ENCODE measurements at regions not wholly inside any gene's neighbourhood (a gene's known extent, or its start where the extent isn't known, plus 50 kb on each side); places are given as distances from the start of the nearest gene placed in this dataset.

DNA sequence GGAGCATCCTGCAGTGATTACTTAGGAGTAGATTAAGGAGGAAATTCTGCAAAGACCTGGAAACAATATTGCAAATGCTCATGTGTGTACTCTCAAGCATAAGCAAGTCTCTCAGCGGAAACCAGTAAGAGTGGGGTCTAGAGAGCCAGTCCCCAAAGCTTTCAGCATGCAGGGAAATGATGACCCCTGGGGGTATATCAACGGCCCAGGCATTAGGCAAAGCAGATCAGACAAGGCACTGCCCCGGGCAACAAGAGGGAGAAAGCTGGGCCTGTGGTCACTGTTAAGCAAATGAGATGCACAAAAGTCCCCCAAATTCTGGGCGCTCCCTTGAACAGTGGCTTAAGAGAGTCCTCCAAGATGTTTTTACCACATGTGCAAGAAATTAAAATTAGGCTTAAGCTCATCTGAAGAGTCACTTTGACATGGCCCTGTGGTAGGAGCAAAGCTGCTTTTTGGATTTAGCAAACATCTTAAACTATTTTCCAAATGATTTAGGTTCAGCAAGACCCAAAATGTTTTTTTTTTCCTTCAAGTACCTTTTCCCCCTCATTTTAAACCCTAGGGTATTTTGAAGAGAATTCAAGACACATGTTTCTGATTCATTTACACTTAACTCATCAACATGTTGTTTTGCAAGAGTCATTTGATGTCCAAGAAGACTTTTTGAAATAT lies 457.1 kb upstream of the TBX3 start:
- H3K4me3 ChIP-seq: no peak overlapping the region
- no peak for DNase-seq (ENCODE audit: low spot score)

DNA sequence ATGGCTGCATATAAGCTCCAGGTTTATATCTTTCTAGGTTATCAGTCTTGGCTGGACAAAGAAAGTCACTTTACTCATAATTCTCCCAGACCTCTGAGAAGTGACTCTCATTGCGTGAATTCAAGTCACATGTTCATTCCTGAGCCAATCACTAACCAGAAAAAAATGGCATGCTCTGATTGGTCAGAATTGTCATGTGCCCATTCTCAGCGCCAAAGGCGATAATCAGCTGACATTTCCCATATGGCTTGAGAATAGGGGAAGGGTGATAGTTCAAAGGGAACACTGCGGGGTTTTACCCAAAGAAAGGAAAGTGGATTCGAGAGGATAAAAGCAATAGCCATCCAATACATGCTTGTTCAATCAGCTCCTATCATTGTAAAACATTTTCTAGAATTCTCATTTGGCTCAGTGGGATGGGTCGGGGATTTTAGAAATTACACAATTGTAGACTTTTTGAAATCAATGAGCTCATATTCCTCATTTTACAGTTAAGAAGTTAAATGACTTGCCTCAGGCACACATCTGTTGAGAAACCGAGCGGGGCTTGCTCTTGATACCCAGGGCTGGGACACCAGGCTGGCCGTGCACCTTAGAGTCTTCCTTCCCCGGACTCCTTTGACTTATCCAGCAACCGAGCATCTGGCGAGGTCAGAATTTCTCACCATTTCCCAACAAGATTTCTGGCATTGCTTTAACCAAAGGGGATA lies 454.0 kb upstream of the TBX3 start:
- Histone ChIP-seq H3K4me3 (no peak overlapping the region), H3K27ac (no peak overlapping the region)
- no peak for DNase-seq (ENCODE audit: low spot score)
- TF ChIP-seq, protein P1, sequence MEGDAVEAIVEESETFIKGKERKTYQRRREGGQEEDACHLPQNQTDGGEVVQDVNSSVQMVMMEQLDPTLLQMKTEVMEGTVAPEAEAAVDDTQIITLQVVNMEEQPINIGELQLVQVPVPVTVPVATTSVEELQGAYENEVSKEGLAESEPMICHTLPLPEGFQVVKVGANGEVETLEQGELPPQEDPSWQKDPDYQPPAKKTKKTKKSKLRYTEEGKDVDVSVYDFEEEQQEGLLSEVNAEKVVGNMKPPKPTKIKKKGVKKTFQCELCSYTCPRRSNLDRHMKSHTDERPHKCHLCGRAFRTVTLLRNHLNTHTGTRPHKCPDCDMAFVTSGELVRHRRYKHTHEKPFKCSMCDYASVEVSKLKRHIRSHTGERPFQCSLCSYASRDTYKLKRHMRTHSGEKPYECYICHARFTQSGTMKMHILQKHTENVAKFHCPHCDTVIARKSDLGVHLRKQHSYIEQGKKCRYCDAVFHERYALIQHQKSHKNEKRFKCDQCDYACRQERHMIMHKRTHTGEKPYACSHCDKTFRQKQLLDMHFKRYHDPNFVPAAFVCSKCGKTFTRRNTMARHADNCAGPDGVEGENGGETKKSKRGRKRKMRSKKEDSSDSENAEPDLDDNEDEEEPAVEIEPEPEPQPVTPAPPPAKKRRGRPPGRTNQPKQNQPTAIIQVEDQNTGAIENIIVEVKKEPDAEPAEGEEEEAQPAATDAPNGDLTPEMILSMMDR (IDR thresholded peaks at IDR 0.05): no peak

More for the DNA sequence above, 457.1 kb upstream of the TBX3 start:
- TF ChIP-seq, protein P1 (IDR thresholded peaks at IDR 0.05): no peak
- no peak overlapping the region for H3K27ac ChIP-seq

DNA sequence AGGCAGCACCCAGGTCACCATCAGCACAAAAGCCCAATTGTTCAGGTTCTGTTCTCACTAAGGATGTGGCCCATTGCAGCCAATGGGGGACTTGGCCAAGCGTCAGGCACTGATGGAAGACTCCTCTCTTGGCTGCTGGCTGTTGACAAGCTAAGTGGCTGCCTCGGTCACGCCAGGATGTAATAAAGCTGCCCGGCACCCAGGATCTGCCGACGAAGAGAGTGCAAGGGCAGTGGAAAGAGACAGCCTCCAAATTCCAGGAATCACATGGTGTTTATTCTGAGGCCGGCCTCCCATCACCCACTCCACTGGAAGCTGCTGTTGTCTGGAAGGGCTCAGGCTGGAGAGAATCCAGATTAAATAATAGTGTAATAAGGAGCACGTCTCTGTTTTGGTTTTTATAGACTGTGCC lies 451.8 kb upstream of the TBX3 start:
- no peak for DNase-seq (ENCODE audit: low spot score)
- TF ChIP-seq, protein P1 (IDR thresholded peaks at IDR 0.05): no peak
- Histone ChIP-seq H3K27ac (no peak overlapping the region), H3K4me3 (peak overlapping the region; percentile 33)

DNA sequence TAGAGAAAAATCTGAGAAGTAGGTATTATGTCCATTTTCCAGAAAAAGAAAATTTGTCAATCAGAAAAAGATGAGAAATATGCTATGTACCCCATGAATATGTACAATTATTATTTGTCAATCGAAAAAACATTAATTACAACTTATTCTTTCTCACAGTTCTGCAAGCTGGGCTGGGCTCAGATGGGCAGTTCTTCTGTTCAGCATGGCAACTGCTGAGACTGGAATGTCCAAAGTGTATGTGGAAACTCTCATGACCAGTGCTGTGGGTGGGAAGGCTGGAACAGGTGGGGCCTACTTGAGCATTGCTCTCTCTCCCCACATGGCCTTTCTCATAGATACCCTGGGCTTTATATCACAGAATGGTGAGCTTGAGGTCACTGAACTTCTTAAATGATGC lies 450.3 kb upstream of the TBX3 start:
- no peak for DNase-seq (ENCODE audit: low spot score)
- no peak overlapping the region for H3K4me3 ChIP-seq

DNA sequence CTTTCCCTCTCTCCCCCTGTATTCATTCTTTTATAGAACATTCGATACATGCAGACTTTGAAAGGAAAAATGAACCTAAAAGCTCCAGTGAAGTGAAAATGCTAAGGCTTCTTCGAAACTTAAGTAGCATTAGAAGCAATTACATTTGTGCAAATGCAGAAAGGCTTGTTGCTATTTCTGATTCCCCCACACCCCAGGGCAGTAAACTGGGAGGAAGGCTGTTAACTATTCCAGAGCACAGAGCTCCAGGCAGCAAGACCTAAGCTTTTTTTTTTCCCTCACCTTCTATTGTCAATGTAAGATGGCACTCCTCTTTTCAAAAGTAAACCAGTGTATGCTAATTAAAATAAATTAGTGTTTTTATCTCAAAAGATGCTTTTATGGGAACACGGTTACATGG lies 448.9 kb upstream of the TBX3 start:
- TF ChIP-seq, protein P1 (IDR thresholded peaks at IDR 0.05): no peak
- H3K4me3 ChIP-seq: no peak overlapping the region
- DNase-seq (ENCODE audit: low spot score): no peak
- H3K27ac ChIP-seq: no peak overlapping the region

More for the DNA sequence above, 450.3 kb upstream of the TBX3 start:
- TF ChIP-seq, protein P1 (IDR thresholded peaks at IDR 0.05): no peak
- no peak overlapping the region for H3K27ac ChIP-seq

DNA sequence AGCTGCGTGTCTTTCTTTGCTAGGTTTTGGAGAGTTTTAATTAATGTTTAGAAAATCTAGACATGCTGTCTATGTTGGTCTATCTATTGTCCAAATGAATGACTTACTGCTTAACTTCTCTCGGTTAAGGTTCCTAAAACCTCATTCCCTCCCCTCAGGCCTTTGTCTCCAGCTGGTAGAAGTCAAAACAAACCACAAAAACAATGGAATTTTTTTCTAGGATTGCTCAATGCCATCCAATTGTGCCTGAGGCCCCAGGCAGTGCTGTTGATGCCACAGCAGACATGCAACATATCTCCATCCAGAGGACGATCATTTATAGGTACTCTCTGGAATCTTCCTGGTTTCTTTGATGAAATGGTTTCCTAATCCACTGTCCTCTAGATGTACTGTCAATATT lies 448.2 kb upstream of the TBX3 start:
- Histone ChIP-seq H3K27ac (no peak overlapping the region), H3K4me3 (no peak overlapping the region)
- DNase-seq (ENCODE audit: low spot score): no peak
- TF ChIP-seq, protein P1 (IDR thresholded peaks at IDR 0.05): no peak

DNA sequence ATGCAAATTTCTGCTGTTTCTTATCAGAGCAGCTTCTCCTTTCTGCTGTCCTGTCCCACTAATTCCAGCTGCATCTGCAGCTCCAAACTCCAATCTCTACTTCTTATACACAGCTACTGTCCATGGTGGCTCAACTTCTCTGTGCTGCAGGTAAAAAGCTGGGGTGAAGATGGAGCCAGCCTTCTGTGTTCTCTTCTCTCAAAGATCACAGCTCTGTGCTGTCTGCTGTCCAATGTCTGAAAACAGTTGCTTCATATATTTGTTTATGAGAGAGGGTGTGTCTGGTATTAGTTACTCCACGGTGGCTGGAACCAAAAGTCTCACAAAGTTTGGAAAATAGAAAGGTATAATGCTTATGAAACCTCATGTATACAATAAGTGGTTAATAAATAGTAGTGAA lies 445.8 kb upstream of the TBX3 start:
- no peak for DNase-seq (ENCODE audit: low spot score)
- no peak overlapping the region for H3K27ac ChIP-seq
- TF ChIP-seq, protein P1 (IDR thresholded peaks at IDR 0.05): no peak
- H3K4me3 ChIP-seq: no peak overlapping the region

Data from coronary artery (tissue), 2 donors.